HL-60/S4 (cell line): ENCODE measurements at regions not wholly inside any gene's neighbourhood (a gene's known extent, or its start where the extent isn't known, plus 50 kb on each side); places are given as distances from the start of the nearest gene placed in this dataset.
"Not testable (repeated sequence)": the region's sequence is repeated elsewhere in the genome, so short reads cannot be mapped to it uniquely, and the experiment has no call there.

ENCODE experiments used
- in situ Hi-C: fragments of 300-500 bp; cut with MboI; formaldehyde crosslinking; loops from 2 replicates; pipeline ENCODE4 v1.14.3; 2022; ENCODE audit warnings: low sequenced_read_pairs

DNA sequence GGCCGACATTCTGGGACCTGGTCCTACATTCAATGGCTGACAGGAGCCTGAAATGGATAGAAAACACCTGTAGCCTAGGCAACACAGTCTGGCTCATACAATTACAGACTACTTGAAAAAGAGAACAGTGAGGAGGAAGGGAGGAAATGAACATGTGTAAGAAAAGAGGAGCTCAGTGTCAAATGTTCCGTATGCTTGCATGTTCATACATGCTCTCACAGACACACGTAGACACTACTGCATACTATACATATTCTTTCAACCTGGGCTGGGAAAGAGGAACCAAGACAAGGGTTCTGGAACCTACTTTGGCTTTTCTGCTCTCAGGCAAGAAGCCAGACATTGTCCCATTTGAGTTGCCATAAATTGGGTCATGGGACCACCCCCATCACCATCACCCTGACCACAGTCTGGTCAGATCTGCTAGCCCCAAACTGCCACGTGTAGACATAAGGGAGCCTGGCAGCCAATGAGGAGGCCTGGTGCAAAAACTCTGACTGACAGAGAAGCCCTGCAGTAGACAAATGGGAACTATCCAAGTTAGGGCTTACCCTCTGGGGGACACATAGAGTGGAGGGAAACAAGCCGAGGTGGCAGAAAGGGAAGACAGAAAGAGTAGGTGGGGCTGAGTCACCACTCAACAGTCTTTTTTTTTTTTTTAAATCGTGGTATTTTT, 310.0 kb downstream of the SHQ1 start:
- in situ Hi-C loops, result no loop called here

DNA sequence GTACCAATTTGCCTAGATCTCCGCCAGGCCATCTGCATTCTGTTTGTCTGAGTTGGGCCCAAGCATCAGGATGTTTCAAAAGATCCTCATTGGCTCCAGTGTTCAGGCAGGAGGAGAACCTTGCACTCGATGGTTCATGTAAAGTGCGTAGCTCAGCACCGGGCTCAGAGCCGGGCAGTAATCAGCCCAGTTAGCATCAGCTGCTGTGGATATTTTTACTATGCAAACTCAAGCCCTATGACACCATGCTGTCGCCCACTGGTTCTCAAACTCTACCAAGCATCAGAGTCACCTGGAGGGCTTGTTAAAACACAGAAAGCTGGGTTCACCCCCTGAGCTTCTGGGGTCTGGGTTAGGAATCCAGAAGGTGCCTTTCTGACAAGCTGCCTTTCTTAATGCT, 310.8 kb downstream of the SHQ1 start:
- in situ Hi-C loops, result no loop called here

DNA sequence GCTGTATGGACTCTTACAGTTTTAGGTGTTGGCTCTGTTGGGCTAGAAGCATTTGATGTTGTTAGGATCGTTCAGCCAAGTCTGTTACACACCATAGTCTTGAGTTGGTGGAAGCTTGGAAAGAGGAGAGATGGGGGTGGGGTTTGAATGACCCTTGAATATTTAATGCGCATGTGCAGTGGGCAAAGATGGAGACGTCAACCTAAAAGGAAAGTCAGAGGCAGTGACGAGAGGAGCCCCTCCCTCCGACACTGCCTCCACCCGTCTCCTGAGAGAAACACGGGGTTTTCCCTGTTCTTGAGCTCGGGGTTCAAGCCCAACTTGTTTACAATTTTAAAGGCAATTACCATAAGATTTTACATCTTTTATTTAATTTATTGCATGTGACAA, 311.4 kb downstream of the SHQ1 start:
- in situ Hi-C loops, result no loop called here

DNA sequence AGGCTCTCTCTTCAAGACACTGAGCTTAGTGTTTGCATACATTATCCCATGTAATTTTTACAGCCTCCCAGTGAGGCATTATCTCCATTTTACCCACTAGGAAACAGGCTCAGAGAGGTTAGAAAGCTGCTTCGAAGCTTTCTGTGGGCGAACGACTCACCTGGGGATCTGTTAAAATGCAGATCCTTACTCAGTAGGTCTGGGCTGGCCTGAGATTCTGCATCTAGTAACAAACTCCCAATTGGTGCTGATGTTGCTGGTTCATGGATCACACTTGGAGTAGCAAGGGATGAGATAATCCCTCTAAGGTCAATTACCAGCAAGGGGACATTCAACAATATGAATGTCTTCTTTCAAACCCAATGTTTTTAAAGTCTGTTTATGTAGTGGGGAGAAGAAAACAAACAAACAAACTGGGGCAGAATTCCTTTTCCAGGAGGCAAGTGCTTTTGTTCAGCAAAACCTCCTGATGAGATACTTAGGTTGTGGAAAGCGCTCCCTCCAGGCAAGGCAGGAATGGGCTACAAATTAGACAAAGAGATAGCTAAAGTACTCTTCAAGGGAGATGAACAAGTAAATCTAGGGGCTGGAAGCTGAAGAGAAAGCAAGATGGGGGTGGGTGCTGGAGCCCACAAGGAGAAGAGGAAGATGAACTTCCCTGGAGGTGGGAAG, 311.9 kb downstream of the SHQ1 start:
- in situ Hi-C loops, result no loop called here

GRCh38 chr3:72535772-72536171, 312.5 kb downstream of the SHQ1 start:
- in situ Hi-C loops, result no loop called here

- in situ Hi-C loops, result no loop called here
Measured at GRCh38 chr3:72533591-72534473, 314.4 kb downstream of the SHQ1 start.

DNA sequence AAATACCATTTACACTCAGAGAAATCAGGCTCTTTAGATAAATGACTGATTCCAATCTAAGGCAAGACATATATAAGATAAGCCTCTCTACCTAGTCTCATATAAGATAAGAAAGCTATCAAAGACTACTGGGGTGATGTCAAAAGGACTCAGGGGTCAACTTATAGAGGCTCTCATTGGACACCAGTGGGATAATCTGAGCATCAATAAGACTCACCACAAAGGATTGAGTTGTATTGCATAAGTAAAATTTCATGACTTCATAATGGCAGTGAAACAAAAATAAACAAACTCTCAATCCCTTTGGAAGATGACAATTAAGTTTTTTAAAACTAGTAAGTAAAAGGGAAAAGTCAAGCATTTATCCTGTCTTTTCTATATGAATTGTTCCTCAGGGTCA, 317.8 kb downstream of the SHQ1 start:
- in situ Hi-C loops, result no loop called here

DNA sequence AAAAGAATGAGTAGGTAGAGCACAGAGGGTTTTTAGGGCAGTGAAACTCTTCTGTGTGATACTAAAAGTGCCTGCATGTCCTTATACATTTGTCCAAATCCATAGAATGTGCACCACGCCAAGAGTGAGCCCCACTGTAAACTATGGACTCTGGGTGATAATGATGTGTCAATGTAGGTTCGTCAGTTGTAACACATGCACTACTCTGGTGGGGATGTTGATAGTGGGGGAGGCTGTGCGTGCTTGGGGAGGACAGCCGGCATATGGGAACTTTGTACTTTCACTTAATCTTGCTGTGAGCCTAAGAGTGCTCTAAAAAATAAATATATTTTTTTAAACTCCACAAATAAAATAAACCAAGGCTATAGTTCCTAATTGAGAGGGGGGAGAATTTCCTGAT, 319.2 kb downstream of the SHQ1 start:
- in situ Hi-C loops, result no loop called here

GRCh38 chr3:72523429-72524151, 324.7 kb downstream of the SHQ1 start:
- in situ Hi-C loops, result no loop called here

- in situ Hi-C loops, result no loop called here
Measured at GRCh38 chr3:72520690-72521308, 327.4 kb downstream of the SHQ1 start.

- in situ Hi-C loops, result no loop called here
Measured at GRCh38 chr3:72519946-72520604, 328.2 kb downstream of the SHQ1 start.

DNA sequence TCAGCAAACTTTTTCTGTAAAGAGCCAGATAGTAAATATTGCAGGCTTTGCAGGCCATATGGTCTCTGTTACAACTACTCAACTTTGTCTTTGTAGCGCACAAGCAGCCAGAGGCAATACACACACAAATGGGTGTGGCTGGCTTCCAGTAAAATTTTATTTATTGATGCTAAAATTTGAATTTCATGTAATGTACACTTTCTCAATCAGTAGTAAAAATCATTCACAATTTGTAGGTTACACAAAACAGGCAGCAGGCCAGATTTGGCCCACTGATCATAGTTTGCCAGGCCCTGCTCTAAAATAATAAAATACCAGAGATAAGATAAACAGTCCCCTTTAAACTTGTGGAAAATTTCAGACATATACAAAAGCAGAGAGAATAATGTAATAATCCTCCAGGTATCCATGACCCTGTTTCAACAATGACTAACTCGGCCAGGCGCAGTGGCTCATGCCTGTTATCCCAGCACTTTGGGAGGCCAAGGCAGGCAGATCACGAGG, 330.3 kb downstream of the SHQ1 start:
- in situ Hi-C loops, result no loop called here

DNA sequence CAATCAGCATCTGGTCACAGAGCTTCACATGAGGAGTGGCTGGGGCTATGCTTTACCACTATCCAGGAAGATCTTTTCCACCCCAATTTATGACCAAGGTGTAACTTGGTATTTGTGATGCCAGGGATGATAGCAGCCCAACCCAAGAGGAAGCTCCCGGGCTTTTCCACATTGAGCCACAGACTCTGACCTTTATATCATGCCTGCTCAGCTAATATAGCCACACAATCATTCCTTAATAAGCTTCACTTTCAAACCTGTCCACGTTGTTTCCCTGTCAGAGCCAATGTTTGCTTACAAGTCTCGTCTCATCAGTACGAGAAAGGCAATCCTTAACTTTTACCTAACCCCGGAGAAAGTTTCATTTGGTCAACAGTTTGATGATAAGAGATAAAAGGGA, 330.9 kb downstream of the SHQ1 start:
- in situ Hi-C loops, result no loop called here

GRCh38 chr3:72516361-72516760, 331.9 kb downstream of the SHQ1 start:
- in situ Hi-C loops, result no loop called here

DNA sequence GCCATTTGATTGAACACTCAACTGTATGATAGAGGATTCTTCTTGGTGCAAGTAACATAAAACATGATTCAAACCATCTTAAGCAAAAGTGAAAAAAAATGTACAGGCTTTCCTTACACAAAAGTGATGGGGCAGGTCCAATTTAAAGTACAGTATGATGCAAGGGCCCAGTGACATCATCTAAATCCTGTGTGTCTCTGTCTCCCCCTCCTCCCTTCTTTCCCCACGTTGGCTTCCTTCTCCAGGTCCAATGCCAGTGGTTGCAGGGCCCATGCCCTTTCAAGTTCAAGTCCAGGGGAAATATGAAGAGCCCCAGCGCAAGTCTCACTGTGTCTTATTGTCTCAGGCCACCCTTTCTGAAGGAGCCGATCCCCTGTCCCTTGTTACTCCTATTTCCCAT, 332.3 kb downstream of the SHQ1 start:
- in situ Hi-C loops, result no loop called here

- in situ Hi-C loops, result no loop called here
Measured at GRCh38 chr3:72515281-72515680, 333.0 kb downstream of the SHQ1 start.

GRCh38 chr3:72510247-72510646, 338.0 kb downstream of the SHQ1 start:
- in situ Hi-C loops, result no loop called here

DNA sequence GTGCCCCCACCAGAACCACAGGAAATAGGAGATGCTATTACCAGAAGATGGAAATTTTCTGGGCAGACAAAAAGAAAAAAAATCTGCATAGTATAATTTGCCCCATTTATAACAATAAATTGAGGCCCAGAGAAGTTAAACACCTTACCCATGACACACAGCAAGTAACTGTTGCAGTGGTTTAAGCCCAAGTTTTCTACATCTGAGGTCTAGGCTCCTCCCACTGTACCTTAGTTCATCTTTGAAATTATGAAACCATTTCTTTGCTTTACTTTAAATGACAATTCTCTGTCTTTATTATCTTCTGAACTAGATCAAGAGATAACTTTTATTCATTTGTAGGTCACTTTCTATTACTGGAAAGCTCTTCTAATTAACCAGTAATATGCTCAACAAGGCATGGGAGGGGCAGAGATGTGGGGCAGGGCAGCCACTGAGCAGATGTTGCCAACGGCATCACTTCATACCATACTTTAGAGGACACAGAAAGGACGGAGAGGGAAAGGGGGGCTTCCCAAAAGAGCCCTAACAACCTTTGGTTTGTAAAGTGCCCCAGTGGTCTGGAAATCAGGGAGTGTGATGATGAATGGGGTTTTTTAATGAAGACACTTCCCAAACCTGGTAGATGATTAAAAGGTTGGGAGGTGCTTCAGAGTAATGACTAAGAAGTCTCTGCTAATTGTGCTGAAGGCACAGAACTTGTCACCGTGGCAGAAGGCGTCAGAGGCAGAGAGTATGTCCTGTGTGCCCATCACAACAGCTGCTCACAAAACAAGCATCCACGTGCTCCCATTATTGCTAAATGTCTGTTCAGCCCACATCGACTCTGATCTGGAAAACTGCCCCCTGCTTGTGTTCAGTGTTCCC, 342.5 kb downstream of the SHQ1 start:
- in situ Hi-C loops, result no loop called here

GRCh38 chr3:72497501-72497900, 350.7 kb downstream of the SHQ1 start:
- in situ Hi-C loops, result not testable (repeated sequence)
